ENCODE measurements at regions not wholly inside any gene's neighbourhood (a gene's known extent, or its start where the extent isn't known, plus 50 kb on each side); places are given as distances from the start of the nearest gene placed in this dataset.
"Not testable (repeated sequence)": the region's sequence is repeated elsewhere in the genome, so short reads cannot be mapped to it uniquely, and the experiment has no call there.

DNA sequence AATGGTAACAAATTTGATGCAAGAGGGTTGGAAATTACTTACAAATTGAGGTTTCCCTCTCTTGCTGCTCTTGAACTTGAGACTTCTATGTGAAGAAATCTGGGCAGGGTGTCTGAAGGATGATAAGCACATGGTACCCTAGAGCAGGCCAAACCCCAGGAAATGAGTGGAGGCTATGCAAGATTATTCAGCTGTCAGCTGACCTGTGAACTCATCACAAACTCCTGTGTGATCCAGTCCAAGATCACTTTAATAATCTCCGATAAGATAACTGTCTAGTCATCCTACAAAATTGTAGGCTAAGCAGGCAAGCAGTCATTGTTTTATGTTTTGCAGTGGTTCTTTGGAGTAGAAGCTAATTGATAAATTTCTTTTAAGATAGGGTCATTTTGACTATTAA is 213.1 kb downstream of the BTBD3 start:
- no peak for DNase-seq

GRCh38 chr20:12133553-12133952 is 215.9 kb downstream of the BTBD3 start:
- DNase-seq = no peak

GRCh38 chr20:12145951-12146350 is 228.3 kb downstream of the BTBD3 start:
- DNase-seq = not testable (repeated sequence)

DNA sequence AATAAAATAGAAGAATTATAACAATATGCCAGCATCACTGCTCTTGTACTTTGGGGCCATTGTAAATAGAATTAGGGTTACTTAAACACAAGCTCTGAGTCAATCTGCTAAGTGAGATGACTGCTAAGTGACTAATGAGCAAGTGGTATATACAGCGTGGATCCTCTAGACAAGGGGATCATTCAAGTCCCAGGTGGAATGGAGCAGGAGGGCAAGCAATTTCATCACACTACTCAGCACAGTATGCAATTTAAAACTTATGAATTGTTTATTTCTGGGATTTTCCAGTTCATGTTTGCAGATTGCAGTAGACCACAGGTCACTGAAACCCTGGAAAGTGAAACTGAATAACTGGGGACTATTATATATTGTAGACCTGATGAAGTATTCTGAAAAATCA is 235.3 kb downstream of the BTBD3 start:
- DNase-seq = no peak

DNA sequence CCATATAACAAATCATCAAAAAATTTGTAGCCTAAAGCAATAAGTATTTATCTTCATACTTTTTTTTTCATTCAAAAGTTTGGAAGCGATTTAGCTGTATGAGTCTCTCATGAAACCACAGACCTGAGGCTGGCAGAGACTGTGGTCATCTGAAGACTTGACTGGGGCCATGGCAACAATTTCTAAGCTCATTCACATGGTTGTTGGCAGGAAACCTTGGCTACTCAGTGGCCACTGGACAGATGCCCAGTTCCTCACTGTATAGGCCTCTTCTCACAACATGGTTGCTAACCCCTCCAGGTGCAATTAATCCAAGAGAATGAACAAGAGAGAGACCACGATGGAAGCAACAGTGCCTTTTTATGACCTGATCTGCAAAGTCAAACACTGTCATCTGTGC is 235.9 kb downstream of the BTBD3 start:
- DNase-seq = peak; percentile 39

- DNase-seq = no peak
These were observed 238.6 kb downstream of the BTBD3 start for GRCh38 chr20:12156252-12156651.

GRCh38 chr20:12159261-12159660 is 241.6 kb downstream of the BTBD3 start:
- no peak for DNase-seq

DNA sequence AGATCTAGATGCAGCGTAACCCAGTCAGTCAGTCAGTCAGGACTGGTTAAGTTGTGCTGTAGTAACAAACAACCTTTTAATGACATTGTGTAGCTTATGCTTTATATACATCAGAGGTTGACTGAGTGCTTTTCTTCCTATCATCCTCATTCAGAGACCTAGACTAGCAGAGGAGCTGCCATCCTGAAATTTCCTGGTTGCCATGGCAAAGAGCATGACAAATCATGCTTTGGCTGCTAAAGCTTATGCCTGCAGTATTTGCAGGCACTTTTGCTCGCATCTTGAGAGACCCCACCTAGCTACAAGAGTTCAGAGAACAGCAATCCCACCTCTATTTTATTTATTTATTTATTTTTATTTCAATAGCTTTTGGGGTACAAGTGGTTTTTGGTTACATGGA is 244.0 kb downstream of the BTBD3 start:
- DNase-seq = no peak

- DNase-seq = no peak
These were observed 248.5 kb downstream of the BTBD3 start for GRCh38 chr20:12166053-12166717.

DNA sequence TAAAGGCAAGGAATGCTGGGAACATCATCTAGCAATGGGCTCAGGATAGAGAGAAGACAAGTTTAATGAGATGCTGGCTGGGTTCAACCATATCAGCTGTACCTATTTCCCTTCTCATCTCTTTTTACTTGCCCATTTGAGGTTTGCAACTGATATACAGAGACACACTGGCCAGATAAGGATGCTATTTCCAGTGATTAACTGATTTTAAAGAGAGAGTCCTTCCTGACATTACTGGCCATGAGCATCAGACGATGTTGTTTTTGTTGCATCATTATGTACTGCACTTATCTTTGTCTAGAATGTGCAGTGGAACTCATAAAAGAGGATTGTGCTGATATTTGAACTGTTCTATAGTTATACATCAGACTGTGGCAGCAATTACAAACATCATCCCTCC is 252.7 kb downstream of the BTBD3 start:
- no peak for DNase-seq

DNA sequence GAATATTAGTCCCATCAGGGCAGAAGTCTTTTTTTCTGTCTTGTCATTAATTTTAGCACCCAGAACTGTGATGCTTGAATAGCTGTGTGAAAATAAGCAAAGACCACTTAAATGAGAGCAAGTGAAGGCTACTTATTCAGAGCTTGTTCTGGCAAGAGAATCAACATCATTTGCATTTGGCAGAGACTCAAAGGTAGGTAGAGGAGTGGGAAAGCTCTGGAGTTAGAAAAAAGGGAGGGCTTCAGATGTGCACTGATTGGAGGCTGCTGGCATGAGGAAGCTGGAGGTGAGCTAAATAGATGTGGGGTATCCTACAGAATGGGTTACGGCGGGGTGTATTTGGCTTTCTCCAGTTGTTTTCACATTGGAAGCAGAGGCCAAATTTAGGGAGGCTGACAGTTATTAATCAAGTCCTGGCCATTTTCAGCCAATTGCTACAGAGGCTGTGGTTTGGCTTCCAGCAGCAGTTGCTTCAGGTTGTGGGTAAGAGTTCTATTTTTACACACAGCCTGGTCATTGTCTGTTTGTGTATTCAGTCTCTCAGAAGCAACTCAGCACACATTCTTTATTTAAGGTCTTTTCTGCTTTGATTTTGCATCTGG is 254.3 kb downstream of the BTBD3 start:
- DNase-seq = peak; percentile 86

DNA sequence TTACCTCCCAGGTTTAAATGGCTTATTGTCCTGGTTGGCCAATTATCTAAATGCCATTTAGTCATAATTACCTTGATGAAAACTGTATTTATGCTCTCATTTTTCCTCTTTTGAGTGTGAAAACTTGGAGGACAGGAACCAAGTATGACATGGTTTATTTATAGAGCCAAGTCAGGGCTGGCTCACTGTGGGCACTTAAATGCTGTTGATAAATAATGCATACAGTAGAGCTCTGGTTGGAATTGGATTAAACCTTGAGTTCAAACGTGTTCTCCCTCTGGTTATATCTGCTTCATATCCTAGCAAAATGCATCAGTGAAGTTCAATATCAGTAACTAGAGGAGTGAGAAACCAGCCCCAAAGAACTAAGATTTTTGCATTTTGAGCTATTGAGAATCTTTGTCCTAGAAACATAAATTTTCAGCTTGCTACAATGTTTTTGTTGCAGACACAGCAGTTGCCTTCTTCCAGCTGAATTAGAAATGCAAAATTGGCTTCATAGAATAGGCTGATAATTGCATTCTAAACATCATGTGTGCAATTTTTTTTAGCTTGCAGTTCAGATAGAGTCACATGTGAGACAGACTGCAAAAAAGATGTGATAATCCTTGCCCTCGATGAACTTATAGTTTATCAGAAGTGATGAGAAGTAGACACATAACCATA is 255.8 kb downstream of the BTBD3 start:
- peak; percentile 18 for DNase-seq

- no peak for DNase-seq
These were observed 257.8 kb downstream of the BTBD3 start for GRCh38 chr20:12175538-12175937.

DNA sequence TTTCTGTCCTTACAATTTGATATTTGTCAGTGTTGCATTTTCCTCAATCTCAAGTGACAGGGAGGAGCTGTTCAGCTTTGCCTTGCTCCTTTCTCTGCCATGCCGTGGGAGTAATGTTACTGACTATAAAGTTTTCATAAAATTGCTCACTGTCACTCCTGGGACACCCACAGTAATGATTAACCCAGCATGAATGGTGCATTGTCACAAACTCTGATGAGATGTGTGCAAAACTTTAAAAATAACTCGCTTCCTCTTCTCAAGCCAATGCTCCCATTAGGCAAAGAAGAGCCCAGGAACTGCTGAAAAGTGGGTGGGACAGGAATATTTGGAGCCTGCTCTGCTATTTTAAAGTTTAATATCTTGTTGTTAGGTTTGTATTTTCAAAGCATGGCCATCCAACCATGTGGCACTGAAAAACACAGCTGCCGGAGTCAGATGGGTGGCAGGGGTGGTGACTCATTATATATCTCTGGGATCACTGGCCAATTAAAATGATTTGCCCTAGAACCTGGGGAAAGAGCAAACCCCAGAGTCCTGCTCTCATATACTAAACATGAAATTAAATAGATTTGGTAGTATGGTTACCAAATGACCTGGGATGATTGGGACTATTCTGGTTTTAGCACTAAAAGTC is 260.1 kb downstream of the BTBD3 start:
- DNase-seq = no peak

DNA sequence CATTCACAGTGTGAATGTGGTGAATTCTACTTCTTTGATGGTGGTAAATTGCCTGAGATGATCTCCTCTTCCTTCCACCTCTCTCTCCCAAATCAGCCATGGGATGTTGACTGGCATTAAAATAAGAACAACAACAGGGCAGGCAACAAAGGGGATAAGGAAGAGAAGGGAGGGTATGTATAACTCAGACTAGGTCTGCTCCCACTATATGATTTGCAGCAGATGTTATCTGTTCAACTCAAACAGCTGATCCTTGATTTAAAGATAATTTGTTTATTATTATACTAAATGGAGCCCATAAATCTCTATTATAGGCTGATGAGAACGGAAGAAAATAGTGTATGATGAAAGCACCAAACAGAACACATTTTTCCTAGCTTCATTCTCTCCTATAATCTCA is 262.0 kb downstream of the BTBD3 start:
- no peak for DNase-seq

DNA sequence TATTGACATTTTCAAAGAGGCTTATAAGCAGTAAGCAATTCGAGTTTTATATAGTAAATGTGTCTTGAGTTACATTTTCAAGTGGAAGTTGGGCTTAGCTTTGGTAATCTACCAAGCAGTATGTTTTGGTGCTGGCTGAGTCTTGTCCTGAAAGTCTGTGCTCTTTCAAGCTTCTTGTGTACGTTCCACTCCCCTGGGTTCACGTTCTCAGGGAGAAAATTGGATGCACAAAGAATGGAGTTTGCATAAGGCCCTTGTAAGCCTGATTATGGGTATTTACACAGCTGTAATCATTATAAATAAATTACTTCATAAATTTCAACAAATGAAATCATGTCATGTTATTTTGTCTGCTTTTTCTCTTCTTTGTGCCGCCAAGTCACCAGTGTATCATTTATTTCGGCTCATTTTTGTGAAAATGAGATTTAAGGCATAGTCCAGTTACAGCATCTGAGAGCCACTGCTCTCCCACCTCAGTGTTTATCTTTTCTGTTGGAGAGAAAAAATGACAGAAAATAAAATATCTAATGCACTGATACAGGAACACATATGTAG is 262.5 kb downstream of the BTBD3 start:
- no peak for DNase-seq

DNA sequence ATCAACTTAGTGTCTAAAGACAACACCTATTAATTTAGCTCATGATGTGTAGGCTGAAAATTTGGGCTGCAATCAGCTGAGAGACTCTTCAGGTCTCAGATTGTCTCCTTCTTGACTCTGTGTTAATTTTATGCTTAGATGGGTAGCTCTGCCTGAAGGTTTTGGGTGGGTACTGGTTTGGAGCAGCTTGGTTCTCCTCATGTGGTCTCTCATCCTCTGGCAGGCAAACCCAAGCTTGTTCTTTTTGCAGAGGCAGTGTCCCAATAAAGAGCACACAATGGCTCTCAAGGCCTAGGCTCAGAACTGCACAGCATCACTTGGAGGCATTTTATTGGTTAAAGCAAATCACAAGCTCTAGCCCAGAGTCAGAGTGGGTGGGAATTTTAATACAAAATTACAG is 280.6 kb downstream of the BTBD3 start:
- no peak for DNase-seq

DNA sequence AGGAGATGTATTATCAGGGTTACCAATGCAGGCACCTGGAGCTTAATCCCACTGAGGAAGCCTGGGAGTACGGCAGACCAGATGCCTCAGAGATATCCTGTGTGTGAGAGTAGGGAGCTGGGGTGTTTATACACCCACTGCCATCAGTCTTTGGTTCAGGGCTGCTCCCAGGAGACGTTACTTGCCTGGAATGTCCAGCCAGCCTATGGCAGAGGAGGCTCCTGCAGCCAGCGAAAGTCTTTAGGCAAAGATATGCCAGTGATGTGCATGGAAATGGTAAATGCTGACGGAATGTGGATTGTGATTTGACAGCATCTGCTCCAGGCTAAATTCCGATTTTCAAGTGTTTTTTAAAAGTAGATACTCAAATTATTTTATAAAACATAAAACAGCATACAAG is 282.0 kb downstream of the BTBD3 start:
- no peak for DNase-seq

DNA sequence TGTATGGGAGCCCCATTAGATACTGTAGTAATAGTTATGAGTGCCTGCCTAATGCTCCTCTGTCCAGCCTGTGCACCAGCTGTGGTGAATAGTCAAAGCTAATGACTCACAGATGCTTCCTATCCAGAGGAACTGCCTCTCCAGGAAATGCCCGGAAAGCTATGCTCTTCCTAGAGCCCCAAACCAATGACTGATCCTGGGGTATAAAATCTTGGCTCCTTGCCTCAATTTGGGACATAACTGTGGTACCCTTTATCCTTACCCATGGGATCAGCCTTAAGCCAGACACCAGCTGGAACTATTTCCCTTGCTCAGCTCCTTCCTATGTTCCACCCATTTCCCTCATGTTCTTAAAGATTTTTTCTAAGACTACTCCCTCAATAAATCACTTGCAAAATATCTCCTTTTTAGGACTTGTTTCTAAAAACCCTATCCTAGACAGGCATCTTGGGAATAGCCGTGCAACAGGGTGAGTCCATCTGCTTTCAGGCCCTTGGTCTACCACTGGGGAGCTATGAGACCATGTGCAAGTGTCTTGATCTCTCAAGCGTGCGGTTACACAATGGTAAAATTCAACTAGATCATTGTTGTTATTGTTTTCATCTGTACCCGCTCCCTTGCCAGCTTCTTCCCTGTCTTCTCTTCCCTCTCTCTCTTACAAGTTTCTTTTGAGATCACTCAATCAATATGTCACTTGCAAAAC is 283.7 kb downstream of the BTBD3 start:
- DNase-seq = no peak

GRCh38 chr20:12203399-12203798 is 285.7 kb downstream of the BTBD3 start:
- no peak for DNase-seq

DNA sequence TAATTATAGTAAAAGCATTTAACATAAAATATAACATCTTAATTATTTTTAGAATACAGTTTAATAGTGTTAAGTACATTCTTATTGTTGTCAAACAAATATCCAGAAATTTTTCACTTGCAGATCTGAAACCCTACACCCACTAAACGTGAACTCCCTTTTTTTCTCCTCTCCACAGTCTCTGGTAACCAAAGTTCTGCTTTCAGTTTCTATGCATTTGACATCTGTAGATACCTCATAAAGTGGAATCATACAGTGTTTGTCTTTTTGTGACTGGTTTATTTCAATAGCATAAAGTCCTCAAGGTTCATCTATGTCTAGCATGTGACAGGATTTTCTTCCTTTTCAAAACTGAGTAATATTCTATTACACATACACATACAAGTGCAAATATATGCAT is 286.3 kb downstream of the BTBD3 start:
- DNase-seq = no peak

DNA sequence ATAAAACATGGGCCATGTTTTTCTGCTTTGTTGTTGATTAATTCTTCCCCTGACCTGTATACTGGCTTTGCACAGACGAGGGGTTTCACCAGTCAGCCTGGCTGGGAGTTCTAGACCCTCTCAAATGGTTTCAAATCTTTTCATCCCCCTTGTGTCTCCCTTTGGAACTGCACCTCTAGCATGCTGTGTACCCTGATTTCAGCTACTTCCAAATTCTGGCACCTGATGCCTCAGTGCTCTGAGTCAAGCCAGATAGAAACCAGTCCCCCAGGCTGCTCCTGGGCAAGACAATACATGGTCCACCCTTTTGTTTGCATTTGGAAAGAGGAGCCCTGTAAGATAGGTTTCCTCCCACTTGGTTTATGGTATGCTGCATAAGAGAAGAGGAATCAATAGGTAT is 290.2 kb downstream of the BTBD3 start:
- no peak for DNase-seq

GRCh38 chr20:12210591-12210990 is 292.9 kb downstream of the BTBD3 start:
- DNase-seq = no peak
